ENCODE measurements at regions not wholly inside any gene's neighbourhood (a gene's known extent, or its start where the extent isn't known, plus 50 kb on each side); places are given as distances from the start of the nearest gene placed in this dataset.

DNA sequence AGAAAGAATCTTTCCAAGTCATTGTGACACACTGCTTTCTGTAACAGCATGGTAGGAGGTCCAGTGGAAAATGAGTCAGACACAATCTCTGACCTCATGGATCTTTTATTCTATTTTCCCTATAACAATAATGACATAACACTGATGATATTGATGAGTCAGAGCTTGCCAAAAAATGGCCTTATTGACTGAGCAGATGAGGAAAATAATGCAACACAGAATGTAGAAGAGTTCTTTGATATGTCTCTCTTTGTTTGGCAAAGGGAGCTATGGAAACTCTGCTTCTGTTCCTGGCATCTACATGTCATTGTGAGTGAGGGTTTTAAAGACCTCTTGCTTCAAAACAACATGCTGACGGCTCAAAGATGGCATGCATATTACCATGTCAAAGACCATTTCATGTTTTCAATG lies 443.1 kb upstream of the ZNF608 start:
- no peak for DNase-seq

DNA sequence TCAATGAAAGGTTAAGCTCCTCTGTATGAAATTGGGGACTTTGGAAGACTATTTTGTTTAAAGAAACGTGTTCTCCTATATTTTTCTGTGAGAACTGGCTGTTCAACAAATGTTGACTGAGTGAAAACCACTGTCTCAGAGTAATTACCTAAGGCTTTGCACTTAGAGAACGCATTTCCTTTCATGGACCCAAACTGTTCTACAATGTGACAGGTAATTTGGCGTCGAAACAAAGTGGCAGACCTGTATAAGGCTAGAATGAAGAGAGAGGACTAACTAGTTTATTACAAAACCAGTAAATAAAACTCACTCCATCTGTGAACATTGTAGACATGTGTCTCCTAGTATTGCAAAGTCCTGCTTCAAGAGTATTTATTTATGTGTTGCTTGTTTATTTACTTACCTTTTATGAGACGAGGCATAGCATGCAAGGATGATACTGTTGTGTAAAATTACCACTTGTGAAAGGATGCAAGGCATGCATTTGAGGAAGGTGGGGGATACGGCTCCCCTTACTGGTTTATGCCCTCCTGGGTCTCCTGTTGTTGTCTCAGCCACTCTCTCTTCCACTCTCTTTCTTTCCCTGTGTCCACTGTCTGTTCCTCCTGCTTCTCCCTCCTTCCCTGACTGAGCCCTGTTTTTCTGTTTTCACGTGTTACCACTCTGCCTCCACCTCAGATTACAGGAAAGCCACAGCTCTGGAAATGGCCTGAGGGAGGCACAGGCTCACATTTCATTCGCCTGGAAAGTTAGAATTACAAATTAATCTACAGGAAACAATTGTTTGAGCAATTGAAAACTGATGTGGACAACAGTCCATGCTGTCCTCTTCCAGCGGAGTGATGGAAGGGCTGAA lies 444.0 kb upstream of the ZNF608 start:
- no peak for DNase-seq

DNA sequence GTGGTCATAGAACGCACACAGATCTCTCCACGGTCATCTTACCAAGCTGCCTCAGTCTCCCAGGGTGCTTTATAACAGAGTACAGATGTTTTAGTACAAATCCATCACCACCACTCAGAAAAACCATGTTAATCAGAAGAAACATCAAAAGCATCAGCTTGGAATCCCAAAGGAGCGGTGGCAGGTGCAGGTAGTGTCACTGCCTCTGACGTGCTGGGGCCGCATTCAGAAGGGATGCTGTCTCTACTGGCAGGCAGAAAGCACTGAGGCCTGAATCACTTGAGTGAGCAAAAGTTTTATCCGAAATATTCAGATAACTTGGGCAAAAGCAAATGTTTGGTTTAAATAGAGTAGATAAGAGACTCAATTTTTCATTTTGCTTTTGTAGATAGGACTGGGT lies 448.4 kb upstream of the ZNF608 start:
- no peak for DNase-seq

DNA sequence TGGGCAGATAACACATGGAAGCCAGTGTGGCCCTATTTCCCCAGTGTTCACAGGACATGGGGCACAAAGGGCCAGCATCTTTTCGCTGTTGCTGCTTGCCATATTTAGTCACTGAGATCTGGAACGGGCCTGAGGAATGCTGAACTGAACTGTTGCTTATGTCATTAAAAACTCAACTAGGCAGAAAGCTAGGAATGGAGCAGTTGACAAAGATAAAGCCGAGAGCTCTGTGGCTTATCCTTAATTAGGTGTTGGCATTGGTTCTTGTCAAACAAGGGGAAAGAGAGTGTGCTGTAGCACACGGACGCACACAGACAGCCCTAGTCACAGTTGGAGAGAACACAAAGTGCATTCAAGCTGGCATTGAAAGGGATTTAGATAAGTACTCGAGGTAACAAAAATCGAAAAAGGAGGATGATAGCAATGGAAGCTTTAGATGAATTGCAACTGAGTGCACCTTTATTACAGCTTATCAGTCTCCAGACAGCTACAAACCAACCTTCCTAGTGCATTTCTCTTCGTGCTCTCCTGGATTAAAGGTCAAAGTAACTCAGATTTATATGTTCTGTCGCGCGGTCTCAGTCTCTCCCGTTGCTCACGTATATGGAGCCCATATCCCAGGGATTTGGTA lies 450.2 kb upstream of the ZNF608 start:
- DNase-seq, result no peak

DNA sequence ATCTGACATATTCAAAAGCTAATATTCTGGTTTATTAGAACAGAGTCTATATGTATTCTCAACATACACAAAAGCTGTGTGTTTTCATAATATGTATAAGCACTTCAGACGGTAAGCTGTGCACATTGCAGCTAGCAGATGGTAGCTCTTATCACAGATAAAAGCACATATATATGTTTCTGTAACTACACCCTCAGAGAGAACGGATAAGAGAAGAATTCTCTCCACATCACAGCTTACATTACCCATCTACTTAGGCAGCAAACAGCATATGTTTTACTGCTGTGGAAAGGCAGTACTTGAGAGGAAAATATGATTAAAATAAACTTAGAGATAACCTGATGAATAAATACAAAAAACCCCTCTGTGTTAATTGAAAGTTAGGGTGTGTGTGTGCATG lies 450.9 kb upstream of the ZNF608 start:
- no peak for DNase-seq

DNA sequence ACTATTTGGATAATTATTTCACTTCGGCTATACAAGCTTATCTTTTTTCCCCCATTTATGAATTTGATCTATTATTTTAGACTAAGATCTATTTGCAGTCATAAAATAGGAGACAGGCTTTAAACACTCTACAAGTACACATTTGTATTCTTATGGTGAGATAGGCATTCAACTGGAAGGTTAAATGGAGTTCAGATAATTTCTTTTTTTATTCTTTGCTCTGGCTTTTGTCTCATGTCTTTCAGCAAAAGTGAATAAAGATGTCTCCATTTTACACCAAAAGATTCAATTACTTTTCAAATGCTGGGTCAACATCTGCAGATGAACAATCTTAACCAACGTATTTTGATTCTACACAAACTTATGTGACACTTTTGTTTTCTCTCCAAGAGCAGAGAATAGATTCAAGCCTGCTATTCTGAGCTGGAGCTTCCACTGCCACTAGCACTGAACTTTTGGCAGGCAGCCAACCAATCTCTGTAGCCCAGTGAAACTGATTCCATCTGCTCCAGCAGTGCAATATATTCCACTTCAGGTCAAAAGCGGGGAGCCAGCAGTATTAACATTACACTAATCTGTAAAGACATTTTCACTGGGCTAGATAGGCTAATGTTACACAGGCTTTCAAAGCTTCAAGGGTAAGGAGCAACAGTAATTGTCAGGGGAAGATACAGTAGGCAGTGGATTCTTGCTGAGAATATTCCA lies 452.0 kb upstream of the ZNF608 start:
- DNase-seq, result no peak

DNA sequence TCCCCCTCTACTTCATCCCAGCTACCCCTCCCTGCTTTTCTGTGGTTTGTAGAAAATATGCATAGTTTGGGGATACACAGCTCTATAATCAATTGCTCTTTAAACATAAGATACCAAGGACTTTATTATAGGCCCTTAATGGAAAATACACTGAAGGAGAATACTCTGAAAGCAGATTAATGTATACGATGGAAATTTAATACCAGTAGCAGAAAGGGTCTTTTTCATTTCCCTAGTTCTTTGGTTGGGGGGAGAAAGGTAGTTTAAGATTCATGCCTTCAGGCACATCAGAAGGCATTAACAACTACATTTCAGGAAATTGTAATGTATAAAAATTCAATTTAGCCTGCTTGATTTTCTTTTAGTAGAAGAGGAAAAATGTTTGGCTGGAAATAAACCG lies 452.9 kb upstream of the ZNF608 start:
- no peak for DNase-seq

DNA sequence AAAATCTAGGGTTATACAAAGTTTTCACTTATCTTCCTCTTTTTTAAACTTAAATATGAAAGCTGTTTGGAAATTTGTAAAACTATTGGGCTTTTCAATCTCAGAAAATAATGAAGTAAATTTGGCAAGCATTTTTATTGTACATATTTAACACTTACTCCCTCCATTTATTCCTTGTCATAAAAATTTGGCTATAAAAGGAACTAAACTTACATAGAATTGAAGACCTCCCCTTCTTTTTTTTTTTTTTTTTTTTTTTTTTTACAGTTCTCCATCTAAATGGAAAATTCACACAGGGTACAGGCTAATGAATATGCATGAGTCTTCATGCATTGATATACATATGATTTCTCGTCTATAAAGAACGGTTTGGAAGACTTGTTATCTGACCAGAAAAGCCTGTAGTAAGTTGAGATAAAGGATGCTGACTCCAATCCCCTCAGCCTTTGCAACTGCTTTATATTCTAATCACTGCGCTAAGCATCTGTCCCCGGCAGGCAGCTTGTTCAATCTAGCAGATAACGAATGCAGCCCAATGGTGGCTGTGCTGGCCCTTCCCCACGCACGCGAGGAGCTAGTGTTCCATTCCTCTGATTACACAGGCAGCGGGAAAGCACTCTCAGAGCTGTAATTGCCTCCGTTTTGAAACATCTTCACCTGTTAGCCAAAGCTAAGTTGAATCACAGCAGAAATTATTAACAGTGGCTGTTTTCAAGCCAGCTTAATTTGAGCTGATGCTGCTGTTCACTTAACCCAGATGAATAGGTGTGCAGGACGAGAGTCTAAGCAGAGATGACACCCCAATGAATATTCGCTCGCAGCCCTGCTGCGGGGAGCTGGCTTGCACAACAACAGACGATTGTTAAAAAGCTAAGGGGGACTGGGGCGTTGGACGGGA lies 453.8 kb upstream of the ZNF608 start:
- DNase-seq, result no peak

DNA sequence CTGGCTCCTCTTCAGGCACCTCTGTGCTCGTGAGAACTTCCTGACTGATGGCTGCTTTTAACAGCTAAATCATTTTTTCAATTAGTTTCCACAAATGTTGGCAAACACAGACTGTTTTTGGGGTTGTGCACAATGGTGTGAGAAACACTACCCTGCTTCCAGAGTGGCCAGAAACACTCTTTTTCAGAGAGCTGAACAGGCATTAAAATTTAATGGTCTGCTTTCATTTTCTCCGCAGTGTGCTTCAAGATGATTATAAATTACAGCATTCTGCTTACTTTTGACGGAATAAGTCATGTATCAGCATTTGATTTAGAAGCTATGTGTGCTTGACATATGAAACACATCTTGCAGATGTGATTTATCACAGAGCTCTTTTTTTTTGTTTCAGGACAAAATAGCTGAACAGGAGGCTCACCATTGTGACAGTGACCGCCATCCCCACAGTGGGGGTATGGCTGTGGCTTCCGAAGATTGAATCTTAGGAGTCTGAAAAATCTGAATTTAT lies 454.5 kb upstream of the ZNF608 start:
- DNase-seq, result no peak

DNA sequence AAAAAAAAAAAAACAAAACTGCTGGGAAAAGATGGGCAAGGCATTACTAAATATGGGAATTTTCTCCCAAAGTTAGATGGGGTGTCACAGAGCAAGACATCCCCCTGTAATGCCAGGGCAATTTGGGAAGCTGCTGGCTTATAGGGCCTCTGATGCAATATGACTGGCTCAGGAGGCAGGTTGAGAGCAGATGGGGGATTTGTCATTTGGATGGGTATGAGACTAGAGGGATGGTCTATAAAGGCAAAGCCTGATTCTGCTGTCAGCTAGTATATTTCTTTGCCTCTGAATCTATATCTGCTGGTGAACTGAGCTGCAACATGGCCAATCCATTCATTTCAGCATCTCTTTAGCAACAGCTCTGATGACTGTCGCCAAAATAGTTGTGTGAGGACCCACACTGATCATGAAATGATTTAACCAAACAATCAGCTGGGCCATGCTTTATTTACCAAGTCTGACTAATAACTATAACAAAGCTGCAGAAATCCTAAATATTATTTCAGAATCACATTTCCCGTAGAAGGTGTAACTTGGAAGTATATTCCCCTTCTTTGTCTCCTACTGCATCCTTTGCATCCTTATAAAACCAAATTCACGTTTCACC lies 455.1 kb upstream of the ZNF608 start:
- no peak for DNase-seq

DNA sequence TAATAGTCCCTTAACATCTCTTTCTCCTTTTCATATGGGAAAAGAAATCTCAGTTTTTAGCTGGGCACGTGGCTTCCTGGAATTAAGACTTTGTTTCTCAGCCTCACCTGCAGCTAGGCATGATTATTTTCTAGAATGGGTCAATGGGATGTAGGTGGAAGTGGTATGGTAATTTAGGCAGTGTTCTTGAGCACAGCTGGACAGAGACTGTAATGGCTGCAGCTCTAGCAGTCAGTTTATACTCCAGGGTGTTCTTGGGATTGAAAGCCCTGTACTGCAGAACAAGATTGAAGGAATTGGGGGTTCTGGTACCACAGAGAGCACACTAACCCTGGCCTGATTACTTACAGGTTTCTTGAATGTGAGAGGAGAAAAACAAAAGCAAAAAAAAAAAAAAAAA lies 455.9 kb upstream of the ZNF608 start:
- DNase-seq, result no peak

DNA sequence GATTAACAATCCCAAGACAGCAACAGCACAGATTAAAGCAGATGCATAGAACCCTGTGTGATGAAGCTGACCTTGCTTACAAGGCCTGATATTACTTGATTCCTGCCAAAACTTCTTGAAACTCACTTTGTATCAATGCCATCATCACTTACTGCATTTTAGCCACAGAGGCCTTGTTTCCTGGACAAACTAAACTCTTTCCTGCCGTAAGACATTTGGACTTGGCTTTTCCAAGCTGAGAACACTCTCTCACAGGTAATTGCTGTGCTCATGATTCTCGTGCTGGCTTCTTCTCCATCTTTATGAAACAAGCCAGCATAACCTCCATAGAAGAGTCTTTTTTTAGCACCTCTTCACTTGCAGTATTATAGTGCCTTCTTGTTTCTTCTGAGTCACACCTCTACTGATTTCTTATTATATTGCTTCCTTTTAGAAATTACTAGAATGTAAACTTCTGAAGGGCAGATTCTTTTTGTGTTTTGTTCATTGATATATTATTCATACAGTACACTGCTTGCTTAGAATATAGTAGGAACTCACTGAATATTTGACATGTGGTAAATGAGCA lies 456.5 kb upstream of the ZNF608 start:
- no peak for DNase-seq

DNA sequence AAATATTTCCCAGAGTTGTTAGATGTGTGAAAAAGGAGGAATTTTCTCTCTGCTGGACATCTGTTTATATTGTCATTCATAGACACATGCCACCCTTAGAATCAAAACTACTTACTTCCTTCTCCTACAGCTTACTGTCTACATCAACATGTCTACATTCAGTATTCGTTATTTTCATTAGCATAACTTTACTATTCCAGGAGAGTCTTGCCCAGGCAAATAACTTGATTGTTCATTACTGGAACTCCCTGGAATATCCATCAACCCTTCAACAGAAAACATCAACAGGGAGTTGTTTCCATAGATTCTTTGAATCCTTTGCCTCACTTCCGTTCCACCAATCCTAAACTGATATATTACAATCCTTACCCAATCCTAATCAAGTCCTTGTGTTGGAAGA lies 457.5 kb upstream of the ZNF608 start:
- DNase-seq, result no peak

DNA sequence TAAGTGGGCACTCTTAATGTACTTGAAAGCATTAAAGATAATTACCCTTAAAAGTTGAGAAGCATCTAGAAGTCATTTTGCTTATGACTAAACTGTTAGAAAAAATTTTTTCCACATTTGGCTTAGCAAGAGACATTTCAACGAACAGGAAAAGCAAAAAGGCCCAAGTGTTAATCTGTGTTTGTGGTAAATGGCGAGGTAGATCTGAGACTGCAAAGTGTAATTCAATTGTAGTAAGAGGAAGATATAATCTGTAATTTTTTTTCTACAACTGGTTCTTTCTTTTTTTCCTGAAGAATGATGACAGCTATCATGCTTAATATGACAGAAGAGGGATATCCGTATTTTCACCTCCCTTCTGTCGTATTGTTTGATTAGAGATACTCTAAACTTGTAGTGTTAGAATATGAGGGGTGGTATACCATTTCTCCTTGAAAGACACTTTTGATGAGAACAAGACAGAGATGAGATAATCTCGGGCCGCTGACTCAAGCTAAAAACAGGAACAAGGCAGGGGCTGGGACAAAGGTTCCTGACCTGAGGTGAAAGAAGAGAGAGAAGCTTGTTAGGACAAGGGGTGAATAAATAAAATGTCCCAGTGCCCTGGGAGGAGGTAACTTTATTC lies 459.3 kb upstream of the ZNF608 start:
- DNase-seq, result no peak

DNA sequence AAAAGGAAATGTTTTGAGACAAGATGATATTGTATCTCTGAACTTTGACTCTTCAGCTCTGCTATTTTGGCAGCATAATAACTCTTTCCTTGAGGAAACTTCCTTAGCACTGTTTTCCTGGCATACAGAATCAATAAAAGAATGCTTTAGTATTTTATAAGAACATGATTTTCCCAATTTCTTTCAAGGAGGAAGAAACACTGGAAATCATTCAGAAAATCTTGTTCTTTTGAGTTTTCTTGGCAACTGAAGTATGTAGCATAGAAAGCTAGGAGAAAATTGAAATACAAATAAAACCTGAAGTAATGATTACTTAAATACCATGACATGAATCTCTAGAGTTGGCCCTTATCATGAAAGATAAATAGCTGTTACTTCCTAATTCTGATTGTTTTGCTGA lies 461.4 kb upstream of the ZNF608 start:
- no peak for DNase-seq

DNA sequence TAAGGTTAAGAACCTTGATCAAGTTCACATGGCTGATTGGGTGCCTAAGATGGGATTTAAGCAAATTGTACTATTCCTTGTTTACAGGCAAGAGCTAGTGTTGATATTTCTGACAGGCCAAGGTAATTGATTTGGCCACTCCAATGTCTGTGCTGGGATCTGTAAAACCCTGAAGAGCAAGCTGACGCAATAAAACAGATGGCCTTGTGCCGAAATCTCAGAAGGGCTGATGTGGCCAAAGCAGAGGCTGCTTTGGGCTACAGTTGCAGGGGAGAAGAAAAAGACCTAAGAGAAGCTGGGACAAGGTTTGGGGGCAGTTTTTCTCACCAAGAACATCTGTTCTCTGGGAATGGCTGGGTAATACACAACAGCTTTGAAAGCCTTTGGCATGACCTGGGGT lies 463.2 kb upstream of the ZNF608 start:
- no peak for DNase-seq

DNA sequence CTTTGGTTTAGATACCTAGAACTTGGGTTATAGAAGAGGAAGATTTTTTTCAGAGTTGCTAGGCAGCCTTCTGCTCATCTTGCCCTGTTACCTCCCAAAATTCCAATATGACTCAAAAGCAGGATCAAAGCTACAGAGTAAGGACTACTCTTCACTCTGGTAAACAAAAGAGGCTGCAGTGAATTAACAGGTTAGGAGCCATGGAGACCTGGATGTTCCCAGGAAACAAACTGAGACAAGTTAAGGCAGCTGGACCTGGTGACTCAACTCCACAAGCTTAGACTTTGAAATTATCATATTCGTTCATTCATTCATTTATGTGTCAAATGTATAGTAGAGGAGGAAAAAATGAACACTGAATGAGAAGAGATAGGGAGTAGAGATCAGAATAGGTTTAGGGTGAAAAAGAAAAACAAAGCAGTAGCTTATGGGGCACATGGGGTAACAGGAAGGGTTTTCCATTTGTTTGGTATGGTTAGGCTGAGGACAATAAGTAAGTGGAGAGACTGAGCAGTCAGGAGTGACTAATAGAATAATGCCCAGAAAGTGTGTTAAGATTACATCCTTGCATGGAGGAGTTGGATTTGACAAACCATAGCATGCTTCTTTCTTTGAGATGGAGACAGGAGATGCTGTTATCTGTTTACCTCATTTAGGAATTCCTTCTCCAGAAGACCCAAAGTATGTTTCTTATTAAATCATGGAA lies 464.0 kb upstream of the ZNF608 start:
- no peak for DNase-seq

DNA sequence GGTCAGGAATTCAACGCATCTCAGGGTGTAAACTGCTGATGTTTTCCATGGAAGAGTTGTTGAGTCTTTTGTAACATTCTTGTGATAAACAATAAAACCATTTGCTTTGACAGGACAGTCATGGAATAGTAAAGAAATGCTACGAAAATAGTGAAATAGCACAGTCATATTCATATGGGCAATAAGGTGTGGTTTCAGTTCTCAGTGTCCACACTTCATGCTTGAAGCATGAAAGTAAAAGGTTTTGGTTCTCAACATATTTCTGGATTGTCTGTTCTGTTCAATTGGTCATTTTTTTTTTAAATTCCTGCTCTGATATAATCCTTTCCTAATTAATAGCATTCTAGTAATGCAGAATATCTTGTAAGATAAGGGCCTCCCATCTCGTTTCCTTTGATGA lies 467.6 kb upstream of the ZNF608 start:
- DNase-seq, result no peak

DNA sequence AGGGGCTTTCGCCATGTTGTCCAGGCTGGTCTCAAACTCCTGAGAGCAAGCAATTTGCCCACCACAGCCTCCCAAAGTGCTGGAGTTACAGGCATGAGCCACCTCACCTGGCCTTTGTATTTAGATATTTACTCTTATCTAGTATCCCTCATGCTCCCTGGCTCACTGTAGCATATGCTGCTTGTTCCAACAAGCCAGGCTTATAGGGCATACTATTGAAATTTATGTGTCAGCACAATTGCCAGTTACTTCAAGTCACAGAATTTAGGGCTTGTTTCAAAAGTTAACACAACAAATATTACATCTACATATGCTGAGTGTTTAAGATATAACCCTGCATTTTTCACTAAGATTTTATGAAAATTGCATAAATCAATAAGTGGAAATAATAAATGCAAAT lies 469.2 kb upstream of the ZNF608 start:
- no peak for DNase-seq

DNA sequence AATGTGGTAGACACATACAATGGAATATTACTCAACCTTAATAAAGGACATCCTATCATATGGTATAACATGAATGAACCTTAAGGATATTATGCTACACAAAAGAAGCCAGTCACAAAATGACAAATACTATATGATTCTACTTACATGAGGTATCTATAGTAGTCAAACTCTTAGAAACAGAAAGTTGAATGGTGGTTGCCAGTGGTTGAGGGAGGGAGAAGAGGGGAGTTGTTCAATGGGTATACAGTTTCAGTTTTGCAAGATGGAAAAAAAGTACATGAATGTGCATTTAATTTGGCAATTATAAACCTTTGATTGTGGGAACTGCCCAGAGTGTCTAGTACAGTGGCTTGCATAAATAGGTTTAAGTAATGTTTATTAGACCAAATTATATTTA lies 473.3 kb upstream of the ZNF608 start:
- no peak for DNase-seq

DNA sequence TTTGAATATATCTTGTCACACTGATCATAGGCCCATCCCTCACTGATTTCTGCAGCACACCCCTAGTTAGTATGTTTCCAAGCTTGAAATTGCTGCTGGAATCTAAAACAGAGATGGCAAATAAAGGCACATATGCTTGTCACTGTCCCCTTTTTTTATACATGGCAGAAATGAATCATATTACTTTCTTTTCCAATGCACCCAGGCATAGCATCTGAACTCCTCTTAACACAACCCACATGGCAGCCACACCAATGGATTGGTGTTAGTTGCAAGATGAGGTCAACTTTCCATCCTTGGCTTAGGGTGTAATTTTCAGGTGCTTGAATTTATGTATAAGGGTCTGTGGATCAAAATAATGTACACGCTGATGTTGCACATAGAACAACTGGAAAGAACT lies 473.8 kb upstream of the ZNF608 start:
- no peak for DNase-seq

Data from CD4-positive, alpha-beta T cell treated with Interleukin-17A for 4 hours (primary cell).